GM12878 (cell line): ENCODE measurements at regions not wholly inside any gene's neighbourhood (a gene's known extent, or its start where the extent isn't known, plus 50 kb on each side); places are given as distances from the start of the nearest gene placed in this dataset.

Source experiments
- HDGF ChIP-seq: fragments of 450-650 bp; IDR thresholded peaks from 2 replicates; pipeline ENCODE4 v1.6.1; 2016; ENCODE audit warnings: antibody characterized with exemption
- TARDBP ChIP-seq: IDR thresholded peaks from 2 replicates; pipeline ENCODE4 v1.6.1; 2016; ENCODE audit warnings: borderline replicate concordance
- YBX1 ChIP-seq: fragments of 450-650 bp; IDR thresholded peaks from 2 replicates; pipeline ENCODE4 v1.6.1; 2016; ENCODE audit warnings: antibody characterized with exemption
- ZBTB40 ChIP-seq: fragments of 450-650 bp; IDR thresholded peaks from 2 replicates; pipeline ENCODE4 v1.6.1; 2016; ENCODE audit warnings: mild to moderate bottlenecking, moderate library complexity, borderline replicate concordance
- ZZZ3 ChIP-seq: IDR thresholded peaks from 2 replicates; pipeline ENCODE4 v1.6.1; 2011; ENCODE audit warnings: low read depth; ENCODE audit not compliant: control insufficient read depth, insufficient read length

- TF ChIP-seq ZBTB40 (no peak), ZZZ3 (no peak), YBX1 (no peak), HDGF (no peak), TARDBP (no peak)
Measured at GRCh38 chr11:91081440-91082043, 858.7 kb upstream of the CHORDC1 start.
